Liver (tissue), 3 donors: ENCODE measurements at regions not wholly inside any gene's neighbourhood (a gene's known extent, or its start where the extent isn't known, plus 50 kb on each side); places are given as distances from the start of the nearest gene placed in this dataset.
A peak's percentile ranks its signal among the peaks of the same experiment; 100 is the strongest.

Experiments
- GABPA ChIP-seq, 2 donors: IDR thresholded peaks in 1 of 2; conservative IDR thresholded peaks in 1 of 2; 2 replicates each; pipeline ENCODE4 v1.6.1; 2016; ENCODE audit warnings: antibody characterized with exemption in 2 of 2, mild to moderate bottlenecking in 1 of 2, moderate library complexity in 1 of 2
- HNF4A ChIP-seq, 2 donors: conservative IDR thresholded peaks; 2 replicates each; pipeline ENCODE4 v1.6.1; 2016; ENCODE audit warnings: antibody characterized with exemption in 2 of 2, mild to moderate bottlenecking in 2 of 2
- HNF4G ChIP-seq: IDR thresholded peaks from 2 replicates; pipeline ENCODE4 v1.6.1; 2016; ENCODE audit warnings: antibody characterized with exemption
- JUND ChIP-seq, 2 donors: IDR thresholded peaks; 2 replicates each; pipeline ENCODE4 v1.6.1; 2016; ENCODE audit warnings: antibody characterized with exemption in 2 of 2
- NR2F2 ChIP-seq: IDR thresholded peaks from 2 replicates; pipeline ENCODE4 v1.6.1; 2016; ENCODE audit warnings: antibody characterized with exemption
- RXRA ChIP-seq, 2 donors: IDR thresholded peaks; 2 replicates each; pipeline ENCODE4 v1.6.1; 2017 to 2018; ENCODE audit warnings: antibody characterized with exemption in 2 of 2, mild to moderate bottlenecking in 1 of 2
- TAF1 ChIP-seq: conservative IDR thresholded peaks from 2 replicates; pipeline ENCODE4 v1.6.1; 2016; ENCODE audit warnings: antibody characterized with exemption, mild to moderate bottlenecking
- YY1 ChIP-seq: IDR thresholded peaks from 2 replicates; pipeline ENCODE4 v1.6.1; 2016; ENCODE audit warnings: antibody characterized with exemption, mild to moderate bottlenecking
- TF ChIP-seq, protein P1 (sequence below): IDR thresholded peaks from 2 replicates; pipeline ENCODE4 v1.6.1; 2016; ENCODE audit warnings: antibody characterized with exemption, mild to moderate bottlenecking
- TF ChIP-seq, protein P2 (sequence below): fragments of 150-350 bp; IDR thresholded peaks from 2 replicates; pipeline ENCODE4 v1.5.1; 2017; ENCODE audit warnings: improper control_type of control experiment, low read depth, low read length; ENCODE audit not compliant: missing input control
- TF ChIP-seq, protein P3 (sequence below): IDR thresholded peaks from 2 replicates; pipeline ENCODE4 v1.6.1; 2016; ENCODE audit warnings: antibody characterized with exemption
- TF ChIP-seq, protein P4 (sequence below): IDR thresholded peaks from 2 replicates; pipeline ENCODE4 v1.6.1; 2016; ENCODE audit warnings: antibody characterized with exemption
- TF ChIP-seq, protein P5 (sequence below): IDR thresholded peaks from 2 replicates; pipeline ENCODE4 v1.6.1; 2016; ENCODE audit warnings: antibody characterized with exemption
- donor health status: healthy.
- donor health status: healthy.

DNA sequence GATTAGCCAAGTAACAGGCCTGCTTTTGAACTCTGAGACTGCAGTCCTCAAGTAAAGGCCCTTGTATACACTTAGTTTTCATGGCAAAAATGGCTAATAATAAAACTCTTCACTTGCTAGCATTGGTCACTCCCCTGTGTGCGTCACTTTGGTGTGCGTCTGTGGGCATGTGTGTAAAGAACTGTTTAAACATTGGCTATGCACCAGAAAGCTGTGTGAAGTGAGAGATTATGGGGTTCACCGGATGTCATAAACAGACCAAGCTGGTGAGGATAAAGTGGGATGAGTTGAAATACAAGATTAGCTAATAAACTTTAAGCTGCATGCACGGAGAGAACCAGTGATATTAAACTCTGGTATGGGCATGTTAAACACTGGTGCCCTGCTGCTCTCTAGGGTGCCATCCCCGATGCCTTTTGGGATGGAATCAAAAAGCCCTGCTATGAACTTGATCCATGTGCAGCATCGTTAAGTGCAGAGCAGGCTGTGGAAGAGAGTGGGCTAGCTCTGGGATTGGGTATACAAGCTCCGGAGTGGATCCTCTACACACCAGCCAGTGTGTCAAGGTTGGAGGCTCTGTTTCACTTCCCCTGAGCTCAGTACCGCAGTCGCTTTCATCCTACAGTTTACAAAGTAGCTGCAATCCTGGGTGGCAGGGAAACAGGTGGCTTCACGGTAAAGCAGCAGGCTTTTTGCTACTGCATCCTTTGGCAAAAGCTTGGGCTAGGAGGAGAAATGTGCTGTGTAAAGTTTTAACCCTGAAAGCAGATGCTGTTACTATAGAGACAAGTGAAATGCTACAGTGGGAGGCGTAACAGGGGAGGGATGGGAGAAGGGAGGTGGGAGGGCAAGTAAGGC lies 108.3 kb upstream of the SLC4A4 start:
- TF ChIP-seq, protein P1, sequence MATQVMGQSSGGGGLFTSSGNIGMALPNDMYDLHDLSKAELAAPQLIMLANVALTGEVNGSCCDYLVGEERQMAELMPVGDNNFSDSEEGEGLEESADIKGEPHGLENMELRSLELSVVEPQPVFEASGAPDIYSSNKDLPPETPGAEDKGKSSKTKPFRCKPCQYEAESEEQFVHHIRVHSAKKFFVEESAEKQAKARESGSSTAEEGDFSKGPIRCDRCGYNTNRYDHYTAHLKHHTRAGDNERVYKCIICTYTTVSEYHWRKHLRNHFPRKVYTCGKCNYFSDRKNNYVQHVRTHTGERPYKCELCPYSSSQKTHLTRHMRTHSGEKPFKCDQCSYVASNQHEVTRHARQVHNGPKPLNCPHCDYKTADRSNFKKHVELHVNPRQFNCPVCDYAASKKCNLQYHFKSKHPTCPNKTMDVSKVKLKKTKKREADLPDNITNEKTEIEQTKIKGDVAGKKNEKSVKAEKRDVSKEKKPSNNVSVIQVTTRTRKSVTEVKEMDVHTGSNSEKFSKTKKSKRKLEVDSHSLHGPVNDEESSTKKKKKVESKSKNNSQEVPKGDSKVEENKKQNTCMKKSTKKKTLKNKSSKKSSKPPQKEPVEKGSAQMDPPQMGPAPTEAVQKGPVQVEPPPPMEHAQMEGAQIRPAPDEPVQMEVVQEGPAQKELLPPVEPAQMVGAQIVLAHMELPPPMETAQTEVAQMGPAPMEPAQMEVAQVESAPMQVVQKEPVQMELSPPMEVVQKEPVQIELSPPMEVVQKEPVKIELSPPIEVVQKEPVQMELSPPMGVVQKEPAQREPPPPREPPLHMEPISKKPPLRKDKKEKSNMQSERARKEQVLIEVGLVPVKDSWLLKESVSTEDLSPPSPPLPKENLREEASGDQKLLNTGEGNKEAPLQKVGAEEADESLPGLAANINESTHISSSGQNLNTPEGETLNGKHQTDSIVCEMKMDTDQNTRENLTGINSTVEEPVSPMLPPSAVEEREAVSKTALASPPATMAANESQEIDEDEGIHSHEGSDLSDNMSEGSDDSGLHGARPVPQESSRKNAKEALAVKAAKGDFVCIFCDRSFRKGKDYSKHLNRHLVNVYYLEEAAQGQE = peak; percentile 74
- TF ChIP-seq, protein P2, sequence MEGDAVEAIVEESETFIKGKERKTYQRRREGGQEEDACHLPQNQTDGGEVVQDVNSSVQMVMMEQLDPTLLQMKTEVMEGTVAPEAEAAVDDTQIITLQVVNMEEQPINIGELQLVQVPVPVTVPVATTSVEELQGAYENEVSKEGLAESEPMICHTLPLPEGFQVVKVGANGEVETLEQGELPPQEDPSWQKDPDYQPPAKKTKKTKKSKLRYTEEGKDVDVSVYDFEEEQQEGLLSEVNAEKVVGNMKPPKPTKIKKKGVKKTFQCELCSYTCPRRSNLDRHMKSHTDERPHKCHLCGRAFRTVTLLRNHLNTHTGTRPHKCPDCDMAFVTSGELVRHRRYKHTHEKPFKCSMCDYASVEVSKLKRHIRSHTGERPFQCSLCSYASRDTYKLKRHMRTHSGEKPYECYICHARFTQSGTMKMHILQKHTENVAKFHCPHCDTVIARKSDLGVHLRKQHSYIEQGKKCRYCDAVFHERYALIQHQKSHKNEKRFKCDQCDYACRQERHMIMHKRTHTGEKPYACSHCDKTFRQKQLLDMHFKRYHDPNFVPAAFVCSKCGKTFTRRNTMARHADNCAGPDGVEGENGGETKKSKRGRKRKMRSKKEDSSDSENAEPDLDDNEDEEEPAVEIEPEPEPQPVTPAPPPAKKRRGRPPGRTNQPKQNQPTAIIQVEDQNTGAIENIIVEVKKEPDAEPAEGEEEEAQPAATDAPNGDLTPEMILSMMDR = no peak
- TF ChIP-seq, protein P3, sequence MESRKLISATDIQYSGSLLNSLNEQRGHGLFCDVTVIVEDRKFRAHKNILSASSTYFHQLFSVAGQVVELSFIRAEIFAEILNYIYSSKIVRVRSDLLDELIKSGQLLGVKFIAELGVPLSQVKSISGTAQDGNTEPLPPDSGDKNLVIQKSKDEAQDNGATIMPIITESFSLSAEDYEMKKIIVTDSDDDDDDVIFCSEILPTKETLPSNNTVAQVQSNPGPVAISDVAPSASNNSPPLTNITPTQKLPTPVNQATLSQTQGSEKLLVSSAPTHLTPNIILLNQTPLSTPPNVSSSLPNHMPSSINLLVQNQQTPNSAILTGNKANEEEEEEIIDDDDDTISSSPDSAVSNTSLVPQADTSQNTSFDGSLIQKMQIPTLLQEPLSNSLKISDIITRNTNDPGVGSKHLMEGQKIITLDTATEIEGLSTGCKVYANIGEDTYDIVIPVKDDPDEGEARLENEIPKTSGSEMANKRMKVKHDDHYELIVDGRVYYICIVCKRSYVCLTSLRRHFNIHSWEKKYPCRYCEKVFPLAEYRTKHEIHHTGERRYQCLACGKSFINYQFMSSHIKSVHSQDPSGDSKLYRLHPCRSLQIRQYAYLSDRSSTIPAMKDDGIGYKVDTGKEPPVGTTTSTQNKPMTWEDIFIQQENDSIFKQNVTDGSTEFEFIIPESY = no peak
- TF ChIP-seq TAF1 = no peak
- TF ChIP-seq, protein P4, sequence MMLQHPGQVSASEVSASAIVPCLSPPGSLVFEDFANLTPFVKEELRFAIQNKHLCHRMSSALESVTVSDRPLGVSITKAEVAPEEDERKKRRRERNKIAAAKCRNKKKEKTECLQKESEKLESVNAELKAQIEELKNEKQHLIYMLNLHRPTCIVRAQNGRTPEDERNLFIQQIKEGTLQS = no peak
- TF ChIP-seq, protein P5, sequence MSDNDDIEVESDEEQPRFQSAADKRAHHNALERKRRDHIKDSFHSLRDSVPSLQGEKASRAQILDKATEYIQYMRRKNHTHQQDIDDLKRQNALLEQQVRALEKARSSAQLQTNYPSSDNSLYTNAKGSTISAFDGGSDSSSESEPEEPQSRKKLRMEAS = no peak
- TF ChIP-seq YY1 = peak; percentile 50
- no peak for TF ChIP-seq JUND (IDR thresholded peaks at IDR 0.05)
- TF ChIP-seq HNF4G = no peak
- peak in 1 of 2 donors; percentile 15 for TF ChIP-seq GABPA (IDR thresholded peaks at IDR 0.05 in 1 of 2, conservative IDR thresholded peaks at IDR 0.05 in 1 of 2)
- TF ChIP-seq NR2F2 = no peak
- TF ChIP-seq HNF4A (conservative IDR thresholded peaks at IDR 0.05) = peak in 1 of 2 donors; percentile 43
- peak in 1 of 2 donors; percentile 68 for TF ChIP-seq RXRA (IDR thresholded peaks at IDR 0.05)
